ENCODE measurements at regions not wholly inside any gene's neighbourhood (a gene's known extent, or its start where the extent isn't known, plus 50 kb on each side); places are given as distances from the start of the nearest gene placed in this dataset.

DNA sequence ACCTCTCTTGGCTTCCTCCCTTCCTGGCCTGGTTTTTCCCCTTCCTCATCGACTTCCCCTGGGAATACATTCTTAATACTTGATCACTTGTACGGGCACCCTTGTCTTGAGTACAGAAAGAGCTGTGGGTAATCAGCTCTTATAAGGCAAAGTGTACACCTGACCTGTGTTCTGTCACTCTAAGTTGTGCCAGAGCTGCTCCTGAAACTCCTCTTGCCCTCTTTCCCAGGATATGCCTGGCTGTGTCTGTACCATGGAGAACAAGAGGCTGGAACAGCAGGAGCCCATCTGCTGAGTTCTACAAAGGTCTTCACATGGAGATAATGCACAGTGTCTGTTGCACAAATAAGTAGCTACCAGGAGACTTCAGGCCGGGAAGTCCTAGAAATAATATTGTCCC lies 110.1 kb downstream of the FOXA2 start:
- DNase-seq: no peak
- H3K4me1 ChIP-seq: no peaks in the 10 kb centered on the region
- no peak overlapping the region for H3K27ac ChIP-seq
- intact Hi-C loops (cut with DNase I): no loop called here
- no peaks in the 10 kb centered on the region for H3K36me3 ChIP-seq (ENCODE audit: insufficient read depth in 1 of 2, low read depth in 1 of 2)
- 66 to 69% (median 67%) methylated on average over 3 of the region's 3 CpGs for WGBS, 3 donors
- ATAC-seq: no peak
- peaks cover 0 to 4% (median 0%) of the 10 kb centered on the region in 3 donors for H3K27me3 ChIP-seq (ENCODE audit: insufficient read depth in 3 of 3, low read length in 2 of 3)
- TF ChIP-seq, protein P1, sequence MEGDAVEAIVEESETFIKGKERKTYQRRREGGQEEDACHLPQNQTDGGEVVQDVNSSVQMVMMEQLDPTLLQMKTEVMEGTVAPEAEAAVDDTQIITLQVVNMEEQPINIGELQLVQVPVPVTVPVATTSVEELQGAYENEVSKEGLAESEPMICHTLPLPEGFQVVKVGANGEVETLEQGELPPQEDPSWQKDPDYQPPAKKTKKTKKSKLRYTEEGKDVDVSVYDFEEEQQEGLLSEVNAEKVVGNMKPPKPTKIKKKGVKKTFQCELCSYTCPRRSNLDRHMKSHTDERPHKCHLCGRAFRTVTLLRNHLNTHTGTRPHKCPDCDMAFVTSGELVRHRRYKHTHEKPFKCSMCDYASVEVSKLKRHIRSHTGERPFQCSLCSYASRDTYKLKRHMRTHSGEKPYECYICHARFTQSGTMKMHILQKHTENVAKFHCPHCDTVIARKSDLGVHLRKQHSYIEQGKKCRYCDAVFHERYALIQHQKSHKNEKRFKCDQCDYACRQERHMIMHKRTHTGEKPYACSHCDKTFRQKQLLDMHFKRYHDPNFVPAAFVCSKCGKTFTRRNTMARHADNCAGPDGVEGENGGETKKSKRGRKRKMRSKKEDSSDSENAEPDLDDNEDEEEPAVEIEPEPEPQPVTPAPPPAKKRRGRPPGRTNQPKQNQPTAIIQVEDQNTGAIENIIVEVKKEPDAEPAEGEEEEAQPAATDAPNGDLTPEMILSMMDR (IDR thresholded peaks at IDR 0.05): no peak
- H3K9me3 ChIP-seq: peaks cover 3% of the 10 kb centered on the region
- no peak overlapping the region for H3K4me3 ChIP-seq

DNA sequence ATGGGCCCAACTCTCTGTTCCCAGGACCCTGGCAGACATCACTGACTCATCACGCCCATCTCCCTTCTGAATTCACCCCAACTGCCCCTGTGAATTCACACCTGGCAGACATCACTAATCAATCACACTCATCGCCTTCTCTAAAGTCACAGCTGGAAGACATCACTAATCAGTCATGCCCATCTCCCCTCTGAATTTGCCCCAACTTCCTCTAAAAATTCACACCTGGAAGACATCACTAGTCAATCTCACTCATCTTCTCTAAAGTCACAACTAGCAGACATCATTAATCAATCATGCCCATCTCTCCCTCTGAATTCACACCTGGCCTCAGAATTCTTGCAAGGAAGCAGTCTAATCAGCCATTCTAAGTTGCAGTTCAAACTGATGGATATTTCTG lies 111.1 kb downstream of the FOXA2 start:
- TF ChIP-seq, protein P1 (IDR thresholded peaks at IDR 0.05): no peak
- Histone ChIP-seq H3K9me3 (no peaks in the 10 kb centered on the region), H3K4me3 (no peak overlapping the region), H3K36me3 (ENCODE audit: insufficient read depth in 1 of 2, low read depth in 1 of 2) (no peaks in the 10 kb centered on the region), H3K4me1 (no peaks in the 10 kb centered on the region), H3K27me3 (ENCODE audit: insufficient read depth in 3 of 3, low read length in 2 of 3) (peaks cover 0 to 4% (median 0%) of the 10 kb centered on the region in 3 donors), H3K27ac (no peak overlapping the region)
- no peak for ATAC-seq
- 63 to 74% (median 68%) methylated on average over 2 of the region's 2 CpGs for WGBS, 3 donors
- DNase-seq: no peak
- intact Hi-C loops (cut with DNase I): no loop called here

- Histone ChIP-seq H3K27me3 (ENCODE audit: insufficient read depth in 3 of 3, low read length in 2 of 3) (peaks cover 0 to 4% (median 0%) of the 10 kb centered on the region in 3 donors), H3K4me1 (no peaks in the 10 kb centered on the region), H3K4me3 (no peak overlapping the region), H3K36me3 (ENCODE audit: insufficient read depth in 1 of 2, low read depth in 1 of 2) (no peaks in the 10 kb centered on the region), H3K27ac (no peak overlapping the region), H3K9me3 (no peaks in the 10 kb centered on the region)
- TF ChIP-seq, protein P1 (IDR thresholded peaks at IDR 0.05): no peak
- 83 to 86% (median 84%) methylated on average over 20 of the region's 20 CpGs for WGBS, 3 donors
- ATAC-seq: no peak
- intact Hi-C loops (cut with DNase I): no loop called here
- no peak for DNase-seq
Measured at GRCh38 chr20:22472447-22473100, 111.8 kb downstream of the FOXA2 start.

DNA sequence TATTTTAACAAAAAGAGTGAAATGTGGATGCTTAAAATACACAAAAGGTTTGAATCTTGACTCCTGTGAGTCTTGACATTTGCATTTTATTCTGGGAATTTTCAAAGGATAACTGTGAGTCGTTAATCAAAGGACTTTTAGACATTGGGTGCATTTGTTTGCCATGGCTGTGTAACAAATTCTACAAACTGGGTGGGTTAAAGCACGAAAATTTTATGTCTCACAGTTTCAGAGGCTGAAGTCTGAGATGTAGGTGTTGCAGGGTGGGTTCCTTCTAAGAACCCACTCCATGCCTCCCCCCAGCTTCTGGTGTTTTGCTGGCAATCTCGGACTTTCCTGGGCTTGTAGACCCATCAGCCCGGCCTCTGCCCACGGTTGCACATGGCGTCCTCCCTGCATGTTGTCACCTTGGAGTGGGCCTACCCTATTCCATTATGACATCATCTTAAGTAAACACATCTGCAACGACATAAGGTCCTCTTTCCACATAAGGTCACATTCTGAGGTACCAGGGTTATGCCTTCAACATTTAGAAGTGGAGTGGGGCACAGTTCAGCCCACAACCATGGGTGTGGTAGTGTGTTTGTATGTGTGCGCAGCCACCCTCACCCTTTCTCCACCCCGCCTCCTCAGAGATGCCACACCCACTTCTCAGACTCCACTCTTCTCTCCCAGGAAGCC lies 113.1 kb downstream of the FOXA2 start:
- intact Hi-C loops (cut with DNase I): no loop called here

More for the DNA sequence above, 113.1 kb downstream of the FOXA2 start:
- DNase-seq: no peak
- ATAC-seq: no peak
- Histone ChIP-seq H3K9me3 (no peaks in the 10 kb centered on the region), H3K4me3 (no peak overlapping the region), H3K27me3 (ENCODE audit: insufficient read depth in 3 of 3, low read length in 2 of 3) (peaks cover 0 to 9% (median 0%) of the 10 kb centered on the region in 3 donors), H3K4me1 (no peaks in the 10 kb centered on the region), H3K36me3 (ENCODE audit: insufficient read depth in 1 of 2, low read depth in 1 of 2) (no peaks in the 10 kb centered on the region), H3K27ac (no peak overlapping the region)
- TF ChIP-seq, protein P1 (IDR thresholded peaks at IDR 0.05): no peak
- 75 to 84% (median 79%) methylated on average over 9 of the region's 9 CpGs for WGBS, 3 donors
